HEK293 (cell line): ENCODE measurements at regions not wholly inside any gene's neighbourhood (a gene's known extent, or its start where the extent isn't known, plus 50 kb on each side); places are given as distances from the start of the nearest gene placed in this dataset.

Experiments
- CTCF ChIA-PET: fragments of 350-600 bp; formaldehyde crosslinking; extraction: SDS; loops from one replicate; lab custom pipeline; 2021; ENCODE audit warnings: antibody characterized with exemption; lab: Yijun Ruan, JAX
- POLR2A ChIA-PET: fragments of 300-600 bp; formaldehyde crosslinking; extraction: SDS; loops from one replicate; lab custom pipeline; 2020; ENCODE audit warnings: antibody characterized with exemption, inconsistent platforms; lab: Yijun Ruan, JAX
- H3K27ac ChIP-seq: fragments of 200-500 bp; sonication (Bioruptor generic); 2 replicates; pipeline ENCODE4 v1.5.1; 2014; ENCODE audit warnings: low read depth, low read length, control low read depth, inconsistent platforms; ENCODE audit errors: extremely low read depth
- H3K36me3 ChIP-seq, 2 experiments: fragments of 200-500 bp in 1 of 2; sonication (Bioruptor generic) in 1 of 2; 1 replicate in 1 of 2; 2 replicates in 1 of 2; pipeline ENCODE4 v1.5.1; 2014 to 2017; ENCODE audit warnings: inconsistent platforms in 2 of 2, low read length in 2 of 2; ENCODE audit not compliant: control insufficient read depth in 2 of 2, insufficient read depth in 1 of 2
- H3K4me1 ChIP-seq: fragments of 200-500 bp; sonication (Bioruptor generic); 2 replicates; pipeline ENCODE4 v1.5.1; 2014; ENCODE audit warnings: mild to moderate bottlenecking, low read length, inconsistent platforms; ENCODE audit not compliant: control insufficient read depth, insufficient read depth
- H3K4me3 ChIP-seq: 2 replicates; pipeline ENCODE4 v1.5.1; 2011; ENCODE audit warnings: low read depth, mild to moderate bottlenecking, control low read depth, low read length, moderate library complexity
- H3K9me3 ChIP-seq: fragments of 200-500 bp; sonication (Bioruptor generic); 2 replicates; pipeline ENCODE4 v1.5.1; 2014; ENCODE audit warnings: low read depth, low read length, inconsistent platforms; ENCODE audit not compliant: control insufficient read depth, insufficient read depth
- GLIS2 ChIP-seq: fragments of 450-650 bp; formaldehyde crosslinking; IDR thresholded peaks from 2 replicates; pipeline ENCODE4 v1.5.1; 2016; ENCODE audit warnings: missing biosample characterization, missing genetic modification characterization
- IKZF3 ChIP-seq: fragments of 450-650 bp; IDR thresholded peaks from 2 replicates; pipeline ENCODE4 v1.5.0; 2018; ENCODE audit warnings: missing biosample characterization, mild to moderate bottlenecking, missing genetic modification characterization, moderate library complexity
- KLF9 ChIP-seq: fragments of 450-650 bp; formaldehyde crosslinking; IDR thresholded peaks from 2 replicates; pipeline ENCODE4 v1.5.1; 2016; ENCODE audit warnings: missing biosample characterization, missing genetic modification characterization, low read depth
- PRDM1 ChIP-seq: fragments of 450-650 bp; formaldehyde crosslinking; IDR thresholded peaks from 2 replicates; pipeline ENCODE4; 2016; ENCODE audit warnings: missing biosample characterization, missing genetic modification characterization
- REPIN1 ChIP-seq: fragments of 450-650 bp; formaldehyde crosslinking; IDR thresholded peaks from 2 replicates; pipeline ENCODE4 v1.5.1; 2017; ENCODE audit warnings: missing biosample characterization, missing genetic modification characterization, low read depth
- SP7 ChIP-seq: fragments of 450-650 bp; formaldehyde crosslinking; IDR thresholded peaks from 2 replicates; pipeline ENCODE4 v1.5.1; 2016; ENCODE audit warnings: missing biosample characterization, missing genetic modification characterization
- TRIM28 ChIP-seq: IDR thresholded peaks from 2 replicates; pipeline ENCODE4 v1.6.1; 2011; ENCODE audit warnings: low read length, control low read depth, borderline replicate concordance
- ZBTB1 ChIP-seq: fragments of 450-650 bp; formaldehyde crosslinking; IDR thresholded peaks from 2 replicates; pipeline ENCODE4 v1.5.1; 2016; ENCODE audit warnings: missing biosample characterization, missing genetic modification characterization
- ZNF169 ChIP-seq: fragments of 450-650 bp; formaldehyde crosslinking; IDR thresholded peaks from 2 replicates; pipeline ENCODE4 v1.5.1; 2016; ENCODE audit warnings: missing biosample characterization, missing genetic modification characterization
- ZNF24 ChIP-seq: fragments of 450-650 bp; formaldehyde crosslinking; IDR thresholded peaks from 2 replicates; pipeline ENCODE4 v1.5.1; 2016; ENCODE audit warnings: missing biosample characterization, missing genetic modification characterization
- ZNF292 ChIP-seq: fragments of 450-650 bp; formaldehyde crosslinking; IDR thresholded peaks from 2 replicates; pipeline ENCODE4 v1.5.1; 2016; ENCODE audit warnings: low read depth, missing biosample characterization, missing genetic modification characterization, borderline replicate concordance
- ZNF768 ChIP-seq: fragments of 450-650 bp; formaldehyde crosslinking; IDR thresholded peaks from 2 replicates; pipeline ENCODE4 v1.5.1; 2018; ENCODE audit warnings: missing biosample characterization, mild to moderate bottlenecking, missing genetic modification characterization
- ZSCAN23 ChIP-seq: fragments of 450-650 bp; formaldehyde crosslinking; IDR thresholded peaks from 2 replicates; pipeline ENCODE4 v1.5.1; 2016; ENCODE audit warnings: missing biosample characterization, missing genetic modification characterization
- TF ChIP-seq, protein P1 (sequence below): fragments of 450-650 bp; formaldehyde crosslinking; IDR thresholded peaks from 2 replicates; pipeline ENCODE4 v1.5.1; 2016; ENCODE audit warnings: missing biosample characterization, missing genetic modification characterization
- TF ChIP-seq, protein P2 (sequence below): fragments of 450-650 bp; formaldehyde crosslinking; IDR thresholded peaks from 2 replicates; pipeline ENCODE4 v1.5.0; 2017; ENCODE audit warnings: missing biosample characterization, missing genetic modification characterization, borderline replicate concordance
- TF ChIP-seq, protein P3 (sequence below): fragments of 450-650 bp; formaldehyde crosslinking; IDR thresholded peaks from 2 replicates; pipeline ENCODE4 v1.5.1; 2016; ENCODE audit warnings: missing biosample characterization, missing genetic modification characterization
- TF ChIP-seq, protein P4 (sequence below): fragments of 450-650 bp; formaldehyde crosslinking; IDR thresholded peaks from 2 replicates; pipeline ENCODE4 v1.5.1; 2017; ENCODE audit warnings: missing biosample characterization, missing genetic modification characterization

DNA sequence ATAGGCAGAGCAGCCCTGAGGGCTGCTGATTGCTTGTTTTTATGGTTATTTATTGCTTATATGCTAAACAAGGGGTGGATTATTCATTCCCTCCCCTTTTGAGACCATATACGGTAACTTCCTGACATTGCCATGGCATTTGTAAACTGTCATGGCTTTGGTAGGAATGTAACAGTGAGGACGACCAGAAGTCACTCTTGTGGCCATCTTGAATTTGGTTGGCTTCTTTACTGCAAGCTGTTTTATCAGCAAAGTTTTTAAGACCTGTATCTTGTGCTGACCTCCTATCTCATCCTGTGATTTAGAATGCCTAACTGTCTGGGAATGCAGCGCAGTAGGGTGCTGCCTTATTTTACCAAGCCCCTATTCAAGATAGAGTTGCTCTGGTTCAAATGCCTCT, 531.8 kb upstream of the PRMT6 start:
- Histone ChIP-seq H3K4me1 (no peaks in the 10 kb centered on the region), H3K9me3 (no peaks in the 10 kb centered on the region), H3K36me3 (no peaks in the 10 kb centered on the region), H3K27ac (no peak overlapping the region), H3K4me3 (no peak overlapping the region)
- TF ChIP-seq, protein P1, sequence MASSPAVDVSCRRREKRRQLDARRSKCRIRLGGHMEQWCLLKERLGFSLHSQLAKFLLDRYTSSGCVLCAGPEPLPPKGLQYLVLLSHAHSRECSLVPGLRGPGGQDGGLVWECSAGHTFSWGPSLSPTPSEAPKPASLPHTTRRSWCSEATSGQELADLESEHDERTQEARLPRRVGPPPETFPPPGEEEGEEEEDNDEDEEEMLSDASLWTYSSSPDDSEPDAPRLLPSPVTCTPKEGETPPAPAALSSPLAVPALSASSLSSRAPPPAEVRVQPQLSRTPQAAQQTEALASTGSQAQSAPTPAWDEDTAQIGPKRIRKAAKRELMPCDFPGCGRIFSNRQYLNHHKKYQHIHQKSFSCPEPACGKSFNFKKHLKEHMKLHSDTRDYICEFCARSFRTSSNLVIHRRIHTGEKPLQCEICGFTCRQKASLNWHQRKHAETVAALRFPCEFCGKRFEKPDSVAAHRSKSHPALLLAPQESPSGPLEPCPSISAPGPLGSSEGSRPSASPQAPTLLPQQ = no peak
- ChIA-PET CTCF (no interaction called here), POLR2A (no interaction called here)

DNA sequence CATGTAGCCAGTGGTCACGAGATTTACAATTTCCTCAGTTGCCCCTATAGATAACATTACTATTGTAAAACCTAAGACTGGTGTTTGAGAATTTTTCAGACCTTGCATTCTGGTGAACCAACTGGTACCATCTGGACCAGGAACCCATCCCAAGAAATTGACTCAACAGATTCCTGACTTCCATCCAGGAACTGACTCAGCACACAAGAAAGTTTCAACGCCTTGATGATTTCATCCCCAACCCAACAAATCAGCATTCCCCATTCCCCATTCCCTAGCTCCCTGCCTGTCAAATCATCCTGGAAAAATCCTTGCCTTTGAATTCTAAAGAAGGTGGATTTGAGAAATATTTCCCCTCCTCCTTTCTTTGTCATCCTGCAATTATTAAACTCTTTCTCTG, 529.8 kb upstream of the PRMT6 start:
- H3K4me1 ChIP-seq = no peaks in the 10 kb centered on the region
- TF ChIP-seq PRDM1 (no peak), TRIM28 (no peak), ZSCAN23 (no peak), SP7 (tag by site-specific recombination) (no peak), ZNF169 (tag by site-specific recombination) (no peak), ZBTB1 (tag by site-specific recombination) (no peak), ZNF292 (no peak), ZNF24 (no peak), IKZF3 (no peak), REPIN1 (tag by site-specific recombination) (no peak), GLIS2 (tag by site-specific recombination) (no peak), ZNF768 (no peak), KLF9 (tag by site-specific recombination) (no peak)
- TF ChIP-seq, protein P2, sequence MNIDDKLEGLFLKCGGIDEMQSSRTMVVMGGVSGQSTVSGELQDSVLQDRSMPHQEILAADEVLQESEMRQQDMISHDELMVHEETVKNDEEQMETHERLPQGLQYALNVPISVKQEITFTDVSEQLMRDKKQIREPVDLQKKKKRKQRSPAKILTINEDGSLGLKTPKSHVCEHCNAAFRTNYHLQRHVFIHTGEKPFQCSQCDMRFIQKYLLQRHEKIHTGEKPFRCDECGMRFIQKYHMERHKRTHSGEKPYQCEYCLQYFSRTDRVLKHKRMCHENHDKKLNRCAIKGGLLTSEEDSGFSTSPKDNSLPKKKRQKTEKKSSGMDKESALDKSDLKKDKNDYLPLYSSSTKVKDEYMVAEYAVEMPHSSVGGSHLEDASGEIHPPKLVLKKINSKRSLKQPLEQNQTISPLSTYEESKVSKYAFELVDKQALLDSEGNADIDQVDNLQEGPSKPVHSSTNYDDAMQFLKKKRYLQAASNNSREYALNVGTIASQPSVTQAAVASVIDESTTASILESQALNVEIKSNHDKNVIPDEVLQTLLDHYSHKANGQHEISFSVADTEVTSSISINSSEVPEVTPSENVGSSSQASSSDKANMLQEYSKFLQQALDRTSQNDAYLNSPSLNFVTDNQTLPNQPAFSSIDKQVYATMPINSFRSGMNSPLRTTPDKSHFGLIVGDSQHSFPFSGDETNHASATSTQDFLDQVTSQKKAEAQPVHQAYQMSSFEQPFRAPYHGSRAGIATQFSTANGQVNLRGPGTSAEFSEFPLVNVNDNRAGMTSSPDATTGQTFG (tag by site-specific recombination) = no peak
- TF ChIP-seq, protein P3, sequence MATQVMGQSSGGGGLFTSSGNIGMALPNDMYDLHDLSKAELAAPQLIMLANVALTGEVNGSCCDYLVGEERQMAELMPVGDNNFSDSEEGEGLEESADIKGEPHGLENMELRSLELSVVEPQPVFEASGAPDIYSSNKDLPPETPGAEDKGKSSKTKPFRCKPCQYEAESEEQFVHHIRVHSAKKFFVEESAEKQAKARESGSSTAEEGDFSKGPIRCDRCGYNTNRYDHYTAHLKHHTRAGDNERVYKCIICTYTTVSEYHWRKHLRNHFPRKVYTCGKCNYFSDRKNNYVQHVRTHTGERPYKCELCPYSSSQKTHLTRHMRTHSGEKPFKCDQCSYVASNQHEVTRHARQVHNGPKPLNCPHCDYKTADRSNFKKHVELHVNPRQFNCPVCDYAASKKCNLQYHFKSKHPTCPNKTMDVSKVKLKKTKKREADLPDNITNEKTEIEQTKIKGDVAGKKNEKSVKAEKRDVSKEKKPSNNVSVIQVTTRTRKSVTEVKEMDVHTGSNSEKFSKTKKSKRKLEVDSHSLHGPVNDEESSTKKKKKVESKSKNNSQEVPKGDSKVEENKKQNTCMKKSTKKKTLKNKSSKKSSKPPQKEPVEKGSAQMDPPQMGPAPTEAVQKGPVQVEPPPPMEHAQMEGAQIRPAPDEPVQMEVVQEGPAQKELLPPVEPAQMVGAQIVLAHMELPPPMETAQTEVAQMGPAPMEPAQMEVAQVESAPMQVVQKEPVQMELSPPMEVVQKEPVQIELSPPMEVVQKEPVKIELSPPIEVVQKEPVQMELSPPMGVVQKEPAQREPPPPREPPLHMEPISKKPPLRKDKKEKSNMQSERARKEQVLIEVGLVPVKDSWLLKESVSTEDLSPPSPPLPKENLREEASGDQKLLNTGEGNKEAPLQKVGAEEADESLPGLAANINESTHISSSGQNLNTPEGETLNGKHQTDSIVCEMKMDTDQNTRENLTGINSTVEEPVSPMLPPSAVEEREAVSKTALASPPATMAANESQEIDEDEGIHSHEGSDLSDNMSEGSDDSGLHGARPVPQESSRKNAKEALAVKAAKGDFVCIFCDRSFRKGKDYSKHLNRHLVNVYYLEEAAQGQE (tag by site-specific recombination) = no peak
- TF ChIP-seq, protein P4, sequence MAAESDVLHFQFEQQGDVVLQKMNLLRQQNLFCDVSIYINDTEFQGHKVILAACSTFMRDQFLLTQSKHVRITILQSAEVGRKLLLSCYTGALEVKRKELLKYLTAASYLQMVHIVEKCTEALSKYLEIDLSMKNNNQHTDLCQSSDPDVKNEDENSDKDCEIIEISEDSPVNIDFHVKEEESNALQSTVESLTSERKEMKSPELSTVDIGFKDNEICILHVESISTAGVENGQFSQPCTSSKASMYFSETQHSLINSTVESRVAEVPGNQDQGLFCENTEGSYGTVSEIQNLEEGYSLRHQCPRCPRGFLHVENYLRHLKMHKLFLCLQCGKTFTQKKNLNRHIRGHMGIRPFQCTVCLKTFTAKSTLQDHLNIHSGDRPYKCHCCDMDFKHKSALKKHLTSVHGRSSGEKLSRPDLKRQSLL (tag by site-specific recombination) = no peak
- H3K4me3 ChIP-seq = no peak overlapping the region
- ChIA-PET POLR2A (no interaction called here), CTCF (no interaction called here)
- H3K9me3 ChIP-seq = no peaks in the 10 kb centered on the region
- H3K27ac ChIP-seq = no peak overlapping the region
- no peaks in the 10 kb centered on the region for H3K36me3 ChIP-seq
